ENCODE measurements at regions not wholly inside any gene's neighbourhood (a gene's known extent, or its start where the extent isn't known, plus 50 kb on each side); places are given as distances from the start of the nearest gene placed in this dataset.

GRCh38 chr7:3168370-3168769 lies 124.7 kb upstream of the CARD11 start:
- TF ChIP-seq CTCF (IDR thresholded peaks at IDR 0.05): no peak
- no peak for TF ChIP-seq POLR2A (IDR thresholded peaks at IDR 0.05)
- intact Hi-C loops (cut with DNase I; ENCODE audit: low total_unique reads): no loop called here

GRCh38 chr7:3168869-3169268 lies 125.2 kb upstream of the CARD11 start:
- no peaks in the 10 kb centered on the region for H3K36me3 ChIP-seq (ENCODE audit: low read depth, missing control alignments)

More at GRCh38 chr7:3168370-3168769, 124.7 kb upstream of the CARD11 start:
- DNase-seq: no peak
- no peaks in the 10 kb centered on the region for H3K36me3 ChIP-seq (ENCODE audit: low read depth, missing control alignments)
- H3K27ac ChIP-seq: no peak overlapping the region
- no peak overlapping the region for H3K4me3 ChIP-seq
- 85 to 86% methylated on average over 12 of the region's 12 CpGs for WGBS, 2 donors
- no peaks in the 10 kb centered on the region for H3K27me3 ChIP-seq
- no peaks in the 10 kb centered on the region for H3K4me1 ChIP-seq
- no peaks in the 10 kb centered on the region for H3K9me3 ChIP-seq

GRCh38 chr7:3172768-3173280 lies 128.2 kb upstream of the SDK1 start:
- no peaks in the 10 kb centered on the region for H3K36me3 ChIP-seq (ENCODE audit: low read depth, missing control alignments)
- no peaks in the 10 kb centered on the region for H3K9me3 ChIP-seq
- intact Hi-C loops (cut with DNase I; ENCODE audit: low total_unique reads): no loop called here
- no peaks in the 10 kb centered on the region for H3K4me1 ChIP-seq
- no peak for DNase-seq
- TF ChIP-seq POLR2A (IDR thresholded peaks at IDR 0.05): no peak
- TF ChIP-seq CTCF (IDR thresholded peaks at IDR 0.05): no peak
- H3K27me3 ChIP-seq: no peaks in the 10 kb centered on the region
- no peak overlapping the region for H3K4me3 ChIP-seq
- WGBS, 2 donors: 83 to 90% methylated on average over 7 of the region's 7 CpGs
- no peak overlapping the region for H3K27ac ChIP-seq

More at GRCh38 chr7:3168869-3169268, 125.2 kb upstream of the CARD11 start:
- no peak overlapping the region for H3K27ac ChIP-seq
- 87 to 93% methylated on average over 10 of the region's 10 CpGs for WGBS, 2 donors
- H3K9me3 ChIP-seq: no peaks in the 10 kb centered on the region
- DNase-seq: no peak
- no peaks in the 10 kb centered on the region for H3K4me1 ChIP-seq
- H3K27me3 ChIP-seq: no peaks in the 10 kb centered on the region
- TF ChIP-seq POLR2A (IDR thresholded peaks at IDR 0.05) (no peak), CTCF (IDR thresholded peaks at IDR 0.05) (no peak)
- H3K4me3 ChIP-seq: no peak overlapping the region
- intact Hi-C loops (cut with DNase I; ENCODE audit: low total_unique reads): no loop called here

GRCh38 chr7:3174515-3175284 lies 126.4 kb upstream of the SDK1 start:
- intact Hi-C loops (cut with DNase I; ENCODE audit: low total_unique reads): no loop called here
- H3K4me3 ChIP-seq: peak overlapping the region in 1 of 2 donors; percentile 26
- no peaks in the 10 kb centered on the region for H3K36me3 ChIP-seq (ENCODE audit: low read depth, missing control alignments)
- DNase-seq: peak; percentile 64
- H3K9me3 ChIP-seq: no peaks in the 10 kb centered on the region
- 72 to 84% methylated on average over 15 of the region's 15 CpGs for WGBS, 2 donors
- no peaks in the 10 kb centered on the region for H3K27me3 ChIP-seq
- no peaks in the 10 kb centered on the region for H3K4me1 ChIP-seq
- no peak overlapping the region for H3K27ac ChIP-seq
- TF ChIP-seq CTCF (IDR thresholded peaks at IDR 0.05) (no peak), POLR2A (IDR thresholded peaks at IDR 0.05) (no peak)
